ENCODE measurements at regions not wholly inside any gene's neighbourhood (a gene's known extent, or its start where the extent isn't known, plus 50 kb on each side); places are given as distances from the start of the nearest gene placed in this dataset.

DNA sequence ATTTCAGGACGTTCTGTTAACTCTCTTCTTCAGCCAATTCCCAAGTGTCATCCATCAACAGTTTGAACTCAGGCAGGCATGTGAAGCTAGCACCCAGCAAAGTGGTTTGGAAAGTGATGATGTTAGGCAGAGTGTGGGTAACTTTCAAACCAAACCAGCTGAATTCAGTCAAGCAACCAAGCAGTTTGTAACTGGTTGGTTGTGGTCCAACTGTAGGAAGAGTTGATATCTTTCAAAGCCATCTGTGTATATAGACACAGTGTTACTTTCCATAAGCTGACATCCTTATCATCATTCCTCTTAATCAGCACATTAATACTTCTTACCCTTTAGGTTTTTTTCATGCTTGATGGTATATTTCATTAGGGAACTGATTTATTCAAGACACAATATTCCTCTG, 72.2 kb upstream of the NUPR2 start:
- no peaks in the 10 kb centered on the region for H3K4me1 ChIP-seq (ENCODE audit: control insufficient read depth, insufficient read depth, low read length)
- H2BK20ac ChIP-seq (ENCODE audit: low read depth, low read length), result no peak overlapping the region
- dilution Hi-C loops (cut with HindIII; ENCODE audit: low sequenced_read_pairs, unreplicated experiment) (no loop called here), intact Hi-C loops (cut with micrococcal nuclease) (no loop called here), in situ Hi-C loops (cut with MboI; ENCODE audit: low sequenced_read_pairs) (no loop called here)
- no peak overlapping the region for H3K4me2 ChIP-seq (ENCODE audit: low read depth, low read length)
- no peak overlapping the region for H3K56ac ChIP-seq (ENCODE audit: extremely low read depth, insufficient read depth, low read length)
- H2AK5ac ChIP-seq (ENCODE audit: low read depth, low read length), result no peak overlapping the region
- no peak for DNase-seq
- no peak overlapping the region for H2AK9ac ChIP-seq (replicated peaks; ENCODE audit: low read depth, low read length, poor library complexity)
- H2BK15ac ChIP-seq (ENCODE audit: low read depth, low read length), result no peak overlapping the region
- no peak overlapping the region for H3K14ac ChIP-seq (replicated peaks; ENCODE audit: low read depth, low read length)
- peaks cover 5% of the 10 kb centered on the region for H3K9me3 ChIP-seq (ENCODE audit: control insufficient read depth, insufficient read depth, low read length)
- no peak overlapping the region for H3K4ac ChIP-seq (ENCODE audit: low read depth, low read length)
- H3K36me3 ChIP-seq (ENCODE audit: control insufficient read depth, insufficient read depth, low read length), result no peaks in the 10 kb centered on the region
- H2BK5ac ChIP-seq (ENCODE audit: low read depth, low read length, poor library complexity, severe bottlenecking), result no peak overlapping the region
- ChIA-PET CTCF (no interaction called here), POLR2A (ENCODE audit: unreplicated experiment) (no interaction called here)
- H3K18ac ChIP-seq (ENCODE audit: low read depth, low read length), result no peak overlapping the region
- H2BK120ac ChIP-seq (ENCODE audit: low read depth, low read length), result no peak overlapping the region
- H4K91ac ChIP-seq (ENCODE audit: insufficient read depth, low read depth, low read length), result no peak overlapping the region
- H3K23ac ChIP-seq (ENCODE audit: low read depth, low read length), result no peak overlapping the region
- BruUV-seq (replicated peaks), result no TSS peak
- no peaks in the 10 kb centered on the region for H3K9me1 ChIP-seq (ENCODE audit: insufficient read depth, low read length)
- H3K27ac ChIP-seq (ENCODE audit: insufficient read depth, low read length), result no peak overlapping the region
- no peak overlapping the region for H2AFZ ChIP-seq (replicated peaks; ENCODE audit: low read length, poor library complexity)
- no peak overlapping the region for H3K4me3 ChIP-seq (ENCODE audit: insufficient read depth, low read depth, low read length)
- no peak for TF ChIP-seq POLR2A (IDR thresholded peaks at IDR 0.05; ENCODE audit: low read depth, low read length)
- TF ChIP-seq, protein P1, sequence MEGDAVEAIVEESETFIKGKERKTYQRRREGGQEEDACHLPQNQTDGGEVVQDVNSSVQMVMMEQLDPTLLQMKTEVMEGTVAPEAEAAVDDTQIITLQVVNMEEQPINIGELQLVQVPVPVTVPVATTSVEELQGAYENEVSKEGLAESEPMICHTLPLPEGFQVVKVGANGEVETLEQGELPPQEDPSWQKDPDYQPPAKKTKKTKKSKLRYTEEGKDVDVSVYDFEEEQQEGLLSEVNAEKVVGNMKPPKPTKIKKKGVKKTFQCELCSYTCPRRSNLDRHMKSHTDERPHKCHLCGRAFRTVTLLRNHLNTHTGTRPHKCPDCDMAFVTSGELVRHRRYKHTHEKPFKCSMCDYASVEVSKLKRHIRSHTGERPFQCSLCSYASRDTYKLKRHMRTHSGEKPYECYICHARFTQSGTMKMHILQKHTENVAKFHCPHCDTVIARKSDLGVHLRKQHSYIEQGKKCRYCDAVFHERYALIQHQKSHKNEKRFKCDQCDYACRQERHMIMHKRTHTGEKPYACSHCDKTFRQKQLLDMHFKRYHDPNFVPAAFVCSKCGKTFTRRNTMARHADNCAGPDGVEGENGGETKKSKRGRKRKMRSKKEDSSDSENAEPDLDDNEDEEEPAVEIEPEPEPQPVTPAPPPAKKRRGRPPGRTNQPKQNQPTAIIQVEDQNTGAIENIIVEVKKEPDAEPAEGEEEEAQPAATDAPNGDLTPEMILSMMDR (conservative IDR thresholded peaks at IDR 0.05; ENCODE audit: low read depth, low read length), result no peak
- TF ChIP-seq CHD1 (IDR thresholded peaks at IDR 0.05; ENCODE audit: low read depth, low read length), result no peak
- no peak for TF ChIP-seq MAZ (IDR thresholded peaks at IDR 0.05; ENCODE audit: borderline replicate concordance, low read depth, low read length)
- TF ChIP-seq BHLHE40 (IDR thresholded peaks at IDR 0.05; ENCODE audit: low read depth, low read length), result no peak
- no peak for TF ChIP-seq RCOR1 (IDR thresholded peaks at IDR 0.05; ENCODE audit: insufficient replicate concordance, low read length)
- no peak for TF ChIP-seq CEBPB (IDR thresholded peaks at IDR 0.05; ENCODE audit: low read depth, low read length)
- no peak for TF ChIP-seq RAD21 (IDR thresholded peaks at IDR 0.05; ENCODE audit: low read length)
- no peak for TF ChIP-seq MAFK (IDR thresholded peaks at IDR 0.05; ENCODE audit: low read depth, low read length)
- TF ChIP-seq, protein P2, sequence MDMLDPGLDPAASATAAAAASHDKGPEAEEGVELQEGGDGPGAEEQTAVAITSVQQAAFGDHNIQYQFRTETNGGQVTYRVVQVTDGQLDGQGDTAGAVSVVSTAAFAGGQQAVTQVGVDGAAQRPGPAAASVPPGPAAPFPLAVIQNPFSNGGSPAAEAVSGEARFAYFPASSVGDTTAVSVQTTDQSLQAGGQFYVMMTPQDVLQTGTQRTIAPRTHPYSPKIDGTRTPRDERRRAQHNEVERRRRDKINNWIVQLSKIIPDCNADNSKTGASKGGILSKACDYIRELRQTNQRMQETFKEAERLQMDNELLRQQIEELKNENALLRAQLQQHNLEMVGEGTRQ (IDR thresholded peaks at IDR 0.05; ENCODE audit: low read depth, low read length), result no peak
- no peak for TF ChIP-seq NFE2L2 (IDR thresholded peaks at IDR 0.05; ENCODE audit: low read depth, low read length)
- no peak for TF ChIP-seq FOS (IDR thresholded peaks at IDR 0.05; ENCODE audit: low read depth, low read length)
- no peak for TF ChIP-seq RFX5 (IDR thresholded peaks at IDR 0.05; ENCODE audit: low read depth, low read length)
- no peak for TF ChIP-seq MXI1 (IDR thresholded peaks at IDR 0.05; ENCODE audit: borderline replicate concordance, low read depth, low read length)
- TF ChIP-seq, protein P3, sequence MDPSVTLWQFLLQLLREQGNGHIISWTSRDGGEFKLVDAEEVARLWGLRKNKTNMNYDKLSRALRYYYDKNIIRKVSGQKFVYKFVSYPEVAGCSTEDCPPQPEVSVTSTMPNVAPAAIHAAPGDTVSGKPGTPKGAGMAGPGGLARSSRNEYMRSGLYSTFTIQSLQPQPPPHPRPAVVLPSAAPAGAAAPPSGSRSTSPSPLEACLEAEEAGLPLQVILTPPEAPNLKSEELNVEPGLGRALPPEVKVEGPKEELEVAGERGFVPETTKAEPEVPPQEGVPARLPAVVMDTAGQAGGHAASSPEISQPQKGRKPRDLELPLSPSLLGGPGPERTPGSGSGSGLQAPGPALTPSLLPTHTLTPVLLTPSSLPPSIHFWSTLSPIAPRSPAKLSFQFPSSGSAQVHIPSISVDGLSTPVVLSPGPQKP (IDR thresholded peaks at IDR 0.05; ENCODE audit: borderline replicate concordance, low read depth, low read length), result no peak
- no peak for TF ChIP-seq SMC3 (IDR thresholded peaks at IDR 0.05; ENCODE audit: low read depth, low read length)
- no peaks in the 10 kb centered on the region for H3K79me1 ChIP-seq (ENCODE audit: low read depth in 1 of 2, low read length in 2 of 2)
- no CpG with 5 or more reads among the region's 1 CpG for WGBS, 2 experiments (ENCODE audit: extremely low coverage in 2 of 2, insufficient read length in 1 of 2)
- no peaks in the 10 kb centered on the region for H3K27me3 ChIP-seq (ENCODE audit: control insufficient read depth, insufficient read depth, low read length)
- H4K20me1 ChIP-seq (ENCODE audit: insufficient read depth, low read length), result no peaks in the 10 kb centered on the region
- no peak overlapping the region for H4K5ac ChIP-seq (ENCODE audit: low read depth, low read length)
- H3K9ac ChIP-seq (ENCODE audit: low read depth, low read length), result no peak overlapping the region
- no peak for ATAC-seq (ENCODE audit: low read depth)
- no peak overlapping the region for H4K8ac ChIP-seq (ENCODE audit: low read depth in 2 of 2, low read length in 2 of 2)
